SU-DHL-6 (cell line): ENCODE measurements at regions not wholly inside any gene's neighbourhood (a gene's known extent, or its start where the extent isn't known, plus 50 kb on each side); places are given as distances from the start of the nearest gene placed in this dataset.

Experiments
- H2AFZ ChIP-seq: fragments of 200-600 bp; sonication (generic); 2 replicates; pipeline ENCODE4 v1.6.1; 2014; ENCODE audit warnings: low read depth, mild to moderate bottlenecking, moderate library complexity, mixed read lengths, antibody characterized with exemption, low read length; ENCODE audit not compliant: severe bottlenecking
- H3F3A ChIP-seq: fragments of 200-600 bp; shearing (Covaris generic); 2 replicates; pipeline ENCODE4 v1.6.0; 2016; ENCODE audit warnings: antibody characterized with exemption, mild to moderate bottlenecking; ENCODE audit not compliant: insufficient read depth
- H3K27ac ChIP-seq: fragments of 200-600 bp; sonication (generic); 2 replicates; pipeline ENCODE4 v1.5.1; 2016; ENCODE audit warnings: low read depth, mild to moderate bottlenecking, low read length, moderate library complexity, mixed read lengths
- H3K27me3 ChIP-seq: fragments of 200-600 bp; sonication (generic), shearing (Covaris generic); 2 replicates; pipeline ENCODE4 v1.6.0; 2014; ENCODE audit warnings: mild to moderate bottlenecking, low read length
- H3K36me3 ChIP-seq: fragments of 200-600 bp; sonication (generic); 2 replicates; pipeline ENCODE4 v1.6.1; 2014; ENCODE audit warnings: mild to moderate bottlenecking, low read length, mixed read lengths
- H3K4me2 ChIP-seq: fragments of 300-600, 200-600 bp; shearing (Covaris generic), sonication (generic); 2 replicates; pipeline ENCODE4 v1.6.0; 2014; ENCODE audit warnings: low read length, low read depth, mild to moderate bottlenecking; ENCODE audit not compliant: poor library complexity, severe bottlenecking
- H3K4me3 ChIP-seq: fragments of 200-600 bp; sonication (generic); 2 replicates; pipeline ENCODE4 v1.5.1; 2014; ENCODE audit warnings: antibody characterized with exemption, low read length, mild to moderate bottlenecking, mixed read lengths; ENCODE audit not compliant: insufficient read depth, poor library complexity, severe bottlenecking
- H3K79me2 ChIP-seq: fragments of 200-600 bp; sonication (generic); 2 replicates; pipeline ENCODE4 v1.6.1; 2014; ENCODE audit warnings: mild to moderate bottlenecking, low read length, moderate library complexity; ENCODE audit not compliant: insufficient read depth
- H3K9ac ChIP-seq: fragments of 200-600 bp; sonication (generic); 2 replicates; pipeline ENCODE4 v1.7.0; 2014; ENCODE audit warnings: mild to moderate bottlenecking, low read length
- H3K9me2 ChIP-seq: fragments of 200-600 bp; sonication (generic); replicated peaks from 2 replicates; pipeline ENCODE4 v1.6.1; 2014; ENCODE audit warnings: low read length; ENCODE audit not compliant: insufficient read depth
- H3K9me3 ChIP-seq: fragments of 200-600 bp; sonication (generic); 2 replicates; pipeline ENCODE4 v1.6.1; 2014; ENCODE audit warnings: low read length, mixed read lengths; ENCODE audit not compliant: insufficient read depth
- H4K20me1 ChIP-seq: fragments of 200-600 bp; sonication (generic); 2 replicates; pipeline ENCODE4 v1.6.1; 2014; ENCODE audit warnings: low read depth, mild to moderate bottlenecking, antibody characterized with exemption, low read length, moderate library complexity, mixed read lengths
- CTCF ChIP-seq: fragments of 200-600 bp; sonication (generic); IDR thresholded peaks from one replicate; pipeline ENCODE4 v1.5.1; 2017; ENCODE audit warnings: antibody characterized with exemption, mild to moderate bottlenecking, low read length, moderate library complexity; ENCODE audit not compliant: insufficient read depth, poor library complexity, severe bottlenecking
- EZH2phosphoT487 ChIP-seq: fragments of 200-600 bp; sonication (generic), shearing (Covaris generic); conservative IDR thresholded peaks from 2 replicates; pipeline ENCODE4 v1.6.1; 2018; ENCODE audit warnings: mild to moderate bottlenecking, antibody characterized with exemption, low read length, moderate library complexity, mixed read lengths

DNA sequence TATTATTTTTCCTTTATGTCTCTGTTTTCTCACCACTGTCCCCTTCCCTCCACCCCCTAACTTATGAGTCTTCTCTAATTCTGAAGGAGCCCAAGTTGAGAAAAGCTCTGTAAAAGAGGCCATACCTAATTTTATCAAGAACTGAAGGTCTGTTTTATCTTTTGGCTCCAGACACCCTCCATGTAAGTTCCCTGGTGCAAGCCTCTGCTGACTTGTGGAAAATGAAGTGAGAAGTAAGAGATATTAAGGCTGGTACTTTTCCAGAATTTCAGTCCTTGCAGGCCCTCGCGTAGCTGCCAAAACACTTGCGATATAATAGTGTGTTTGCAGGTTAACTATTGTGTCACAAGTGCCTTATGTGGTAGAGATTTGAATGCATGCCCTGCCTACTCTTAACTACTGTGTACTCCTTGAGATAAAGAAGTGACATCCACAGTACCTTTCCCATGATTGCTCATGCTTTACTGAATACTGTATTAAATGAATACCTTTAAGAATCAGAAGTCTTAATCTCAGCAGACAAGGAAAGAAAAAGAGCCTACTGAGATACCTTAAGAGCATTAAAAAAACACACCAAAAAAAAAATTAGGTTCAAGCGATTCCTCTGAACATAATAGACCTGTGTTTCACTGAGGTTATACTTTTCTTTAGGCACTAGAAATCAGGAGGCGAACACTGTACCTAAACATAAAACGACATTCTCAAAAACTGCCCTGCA, 143.6 kb upstream of the ZNF184 start:
- no peaks in the 10 kb centered on the region for H3K9me2 ChIP-seq
- no peak overlapping the region for H3K9ac ChIP-seq

DNA sequence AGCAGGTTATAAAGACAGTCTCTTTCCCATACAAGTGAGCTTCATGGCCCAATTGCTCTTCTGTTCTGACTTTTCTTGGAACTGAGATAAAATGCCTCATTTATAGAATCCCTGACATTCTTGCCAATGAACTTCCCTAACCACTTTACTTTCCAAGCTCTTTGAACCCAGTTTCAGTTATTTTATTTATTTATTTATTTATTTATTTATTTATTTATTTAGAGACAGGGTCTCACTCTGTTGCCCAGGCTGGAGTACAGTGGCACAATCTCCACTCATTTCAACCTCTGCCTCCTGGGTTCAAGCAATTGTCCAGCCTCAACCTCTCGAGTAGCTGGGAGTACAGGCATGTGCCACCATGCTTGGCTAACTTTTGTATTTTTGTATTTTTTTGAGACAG, 138.5 kb upstream of the ZNF184 start:
- no peaks in the 10 kb centered on the region for H3K36me3 ChIP-seq
- no peaks in the 10 kb centered on the region for H3K79me2 ChIP-seq
- no peaks in the 10 kb centered on the region for H3K27me3 ChIP-seq
- no peak for TF ChIP-seq CTCF
- H2AFZ ChIP-seq: no peak overlapping the region
- H4K20me1 ChIP-seq: no peaks in the 10 kb centered on the region
- H3K4me3 ChIP-seq: no peak overlapping the region
- no peaks in the 10 kb centered on the region for H3F3A ChIP-seq
- no peaks in the 10 kb centered on the region for H3K9me3 ChIP-seq
- no peaks in the 10 kb centered on the region for H3K9me2 ChIP-seq
- H3K27ac ChIP-seq: no peak overlapping the region
- no peak overlapping the region for H3K4me2 ChIP-seq
- no peak overlapping the region for H3K9ac ChIP-seq

More for the DNA sequence above, 143.6 kb upstream of the ZNF184 start:
- Histone ChIP-seq H3K36me3 (no peaks in the 10 kb centered on the region), H3K27me3 (0 out of 2 replicates have a peak, but pooled peaks cover 2% of the 10 kb centered on the region), H3K27ac (no peak overlapping the region), H4K20me1 (no peaks in the 10 kb centered on the region), H3K4me3 (no peak overlapping the region), H3K4me2 (no peak overlapping the region), H3K9me3 (no peaks in the 10 kb centered on the region), H3K79me2 (no peaks in the 10 kb centered on the region), H2AFZ (peak overlapping the region; percentile 22), H3F3A (no peaks in the 10 kb centered on the region)
- TF ChIP-seq EZH2phosphoT487: no peak
- TF ChIP-seq CTCF: no peak

DNA sequence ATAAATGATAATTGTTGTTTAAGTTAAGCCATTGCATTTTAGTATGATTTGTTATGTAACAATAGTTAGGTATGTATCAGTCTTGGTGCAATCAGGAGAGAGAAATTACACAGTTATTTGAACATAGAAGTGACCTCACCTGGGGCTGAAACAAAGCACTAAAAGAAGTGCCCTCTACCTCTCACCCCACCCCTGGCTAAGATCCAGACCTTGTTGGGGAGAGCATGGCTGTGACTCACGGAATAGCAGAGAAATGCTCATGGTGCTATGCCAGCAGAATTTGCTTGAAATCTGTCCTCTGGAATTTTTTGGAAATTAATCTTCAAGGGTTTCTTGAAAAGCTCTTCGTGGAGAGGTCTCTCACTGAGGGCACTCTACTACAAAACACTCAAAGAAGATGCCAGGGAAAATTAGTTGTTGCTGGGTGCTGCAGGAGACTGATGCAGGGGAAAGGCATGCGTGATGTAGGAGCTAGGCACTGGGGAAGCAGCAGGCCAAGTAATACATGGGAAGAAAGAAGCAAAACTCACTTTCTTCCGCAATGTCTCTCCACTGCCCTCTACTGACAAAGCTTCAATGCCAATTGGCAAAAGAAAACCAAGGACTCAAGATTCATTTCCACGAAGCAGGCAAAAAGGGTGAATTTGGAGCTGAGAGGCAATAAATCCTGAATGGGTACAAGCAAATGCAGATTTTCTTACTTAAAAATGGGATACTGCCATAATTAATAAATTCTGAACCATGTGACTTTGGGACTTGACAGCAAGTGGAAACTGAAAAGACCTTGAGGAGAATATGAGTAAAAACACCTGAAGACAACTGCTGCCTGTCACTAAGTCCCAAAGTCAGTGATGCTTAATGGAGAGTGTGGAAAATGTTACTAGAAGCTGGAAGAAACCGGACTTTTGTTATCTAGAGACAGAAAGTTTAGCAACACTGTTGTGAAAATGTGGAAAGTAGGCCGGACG, 136.3 kb upstream of the ZNF184 start:
- Histone ChIP-seq H3K79me2 (no peaks in the 10 kb centered on the region), H3K9ac (no peak overlapping the region), H3K9me2 (no peaks in the 10 kb centered on the region), H3K4me2 (no peak overlapping the region), H4K20me1 (no peaks in the 10 kb centered on the region), H3K4me3 (no peak overlapping the region), H3K9me3 (no peaks in the 10 kb centered on the region), H3K27me3 (no peaks in the 10 kb centered on the region), H3K27ac (no peak overlapping the region), H3F3A (no peaks in the 10 kb centered on the region), H3K36me3 (no peaks in the 10 kb centered on the region), H2AFZ (peak overlapping the region; percentile 52)
- peak; percentile 95 for TF ChIP-seq CTCF
- no peak for TF ChIP-seq EZH2phosphoT487
